ENCODE measurements at regions not wholly inside any gene's neighbourhood (a gene's known extent, or its start where the extent isn't known, plus 50 kb on each side); places are given as distances from the start of the nearest gene placed in this dataset.

DNA sequence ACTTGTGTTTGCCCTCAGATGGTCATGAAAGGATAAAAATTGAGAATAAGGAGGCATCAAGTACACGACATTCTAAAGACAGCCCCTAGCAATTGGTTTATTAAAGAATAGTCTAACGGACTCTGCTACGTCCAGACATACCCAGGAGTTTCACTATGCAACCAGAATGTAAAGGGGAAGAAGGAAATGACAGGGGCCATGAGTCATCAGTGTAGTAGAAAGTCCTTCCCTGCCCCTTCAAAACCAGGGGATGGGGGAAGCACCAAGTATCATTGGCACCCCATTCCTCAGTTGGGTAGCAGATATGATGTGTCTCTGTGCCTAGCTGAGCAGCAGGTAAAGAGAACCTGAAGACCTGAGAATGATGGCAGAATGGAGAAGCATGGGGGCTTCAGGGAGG is 367.4 kb downstream of the IL20RB start:
- TF ChIP-seq RXRA (IDR thresholded peaks at IDR 0.05) (no peak), YY1 (IDR thresholded peaks at IDR 0.05) (no peak), TAF1 (conservative IDR thresholded peaks at IDR 0.05) (no peak), EGR1 (IDR thresholded peaks at IDR 0.05; ENCODE audit: low read depth in 2 of 2) (no peak), SP1 (IDR thresholded peaks at IDR 0.05) (no peak), RAD21 (IDR thresholded peaks at IDR 0.05) (no peak), JUND (IDR thresholded peaks at IDR 0.05) (no peak), HNF4A (conservative IDR thresholded peaks at IDR 0.05) (no peak), GABPA (IDR thresholded peaks at IDR 0.05 in 1 of 2, conservative IDR thresholded peaks at IDR 0.05 in 1 of 2) (no peak)
- TF ChIP-seq, protein P1, sequence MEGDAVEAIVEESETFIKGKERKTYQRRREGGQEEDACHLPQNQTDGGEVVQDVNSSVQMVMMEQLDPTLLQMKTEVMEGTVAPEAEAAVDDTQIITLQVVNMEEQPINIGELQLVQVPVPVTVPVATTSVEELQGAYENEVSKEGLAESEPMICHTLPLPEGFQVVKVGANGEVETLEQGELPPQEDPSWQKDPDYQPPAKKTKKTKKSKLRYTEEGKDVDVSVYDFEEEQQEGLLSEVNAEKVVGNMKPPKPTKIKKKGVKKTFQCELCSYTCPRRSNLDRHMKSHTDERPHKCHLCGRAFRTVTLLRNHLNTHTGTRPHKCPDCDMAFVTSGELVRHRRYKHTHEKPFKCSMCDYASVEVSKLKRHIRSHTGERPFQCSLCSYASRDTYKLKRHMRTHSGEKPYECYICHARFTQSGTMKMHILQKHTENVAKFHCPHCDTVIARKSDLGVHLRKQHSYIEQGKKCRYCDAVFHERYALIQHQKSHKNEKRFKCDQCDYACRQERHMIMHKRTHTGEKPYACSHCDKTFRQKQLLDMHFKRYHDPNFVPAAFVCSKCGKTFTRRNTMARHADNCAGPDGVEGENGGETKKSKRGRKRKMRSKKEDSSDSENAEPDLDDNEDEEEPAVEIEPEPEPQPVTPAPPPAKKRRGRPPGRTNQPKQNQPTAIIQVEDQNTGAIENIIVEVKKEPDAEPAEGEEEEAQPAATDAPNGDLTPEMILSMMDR (IDR thresholded peaks at IDR 0.05; ENCODE audit: low read depth, low read length, missing input control), result no peak
- TF ChIP-seq, protein P2, sequence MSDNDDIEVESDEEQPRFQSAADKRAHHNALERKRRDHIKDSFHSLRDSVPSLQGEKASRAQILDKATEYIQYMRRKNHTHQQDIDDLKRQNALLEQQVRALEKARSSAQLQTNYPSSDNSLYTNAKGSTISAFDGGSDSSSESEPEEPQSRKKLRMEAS (IDR thresholded peaks at IDR 0.05), result no peak
- TF ChIP-seq, protein P3, sequence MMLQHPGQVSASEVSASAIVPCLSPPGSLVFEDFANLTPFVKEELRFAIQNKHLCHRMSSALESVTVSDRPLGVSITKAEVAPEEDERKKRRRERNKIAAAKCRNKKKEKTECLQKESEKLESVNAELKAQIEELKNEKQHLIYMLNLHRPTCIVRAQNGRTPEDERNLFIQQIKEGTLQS (IDR thresholded peaks at IDR 0.05), result no peak
- TF ChIP-seq, protein P4, sequence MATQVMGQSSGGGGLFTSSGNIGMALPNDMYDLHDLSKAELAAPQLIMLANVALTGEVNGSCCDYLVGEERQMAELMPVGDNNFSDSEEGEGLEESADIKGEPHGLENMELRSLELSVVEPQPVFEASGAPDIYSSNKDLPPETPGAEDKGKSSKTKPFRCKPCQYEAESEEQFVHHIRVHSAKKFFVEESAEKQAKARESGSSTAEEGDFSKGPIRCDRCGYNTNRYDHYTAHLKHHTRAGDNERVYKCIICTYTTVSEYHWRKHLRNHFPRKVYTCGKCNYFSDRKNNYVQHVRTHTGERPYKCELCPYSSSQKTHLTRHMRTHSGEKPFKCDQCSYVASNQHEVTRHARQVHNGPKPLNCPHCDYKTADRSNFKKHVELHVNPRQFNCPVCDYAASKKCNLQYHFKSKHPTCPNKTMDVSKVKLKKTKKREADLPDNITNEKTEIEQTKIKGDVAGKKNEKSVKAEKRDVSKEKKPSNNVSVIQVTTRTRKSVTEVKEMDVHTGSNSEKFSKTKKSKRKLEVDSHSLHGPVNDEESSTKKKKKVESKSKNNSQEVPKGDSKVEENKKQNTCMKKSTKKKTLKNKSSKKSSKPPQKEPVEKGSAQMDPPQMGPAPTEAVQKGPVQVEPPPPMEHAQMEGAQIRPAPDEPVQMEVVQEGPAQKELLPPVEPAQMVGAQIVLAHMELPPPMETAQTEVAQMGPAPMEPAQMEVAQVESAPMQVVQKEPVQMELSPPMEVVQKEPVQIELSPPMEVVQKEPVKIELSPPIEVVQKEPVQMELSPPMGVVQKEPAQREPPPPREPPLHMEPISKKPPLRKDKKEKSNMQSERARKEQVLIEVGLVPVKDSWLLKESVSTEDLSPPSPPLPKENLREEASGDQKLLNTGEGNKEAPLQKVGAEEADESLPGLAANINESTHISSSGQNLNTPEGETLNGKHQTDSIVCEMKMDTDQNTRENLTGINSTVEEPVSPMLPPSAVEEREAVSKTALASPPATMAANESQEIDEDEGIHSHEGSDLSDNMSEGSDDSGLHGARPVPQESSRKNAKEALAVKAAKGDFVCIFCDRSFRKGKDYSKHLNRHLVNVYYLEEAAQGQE (IDR thresholded peaks at IDR 0.05), result no peak

All from liver (tissue), 3 donors.